HT-29 (cell line): ENCODE measurements at regions not wholly inside any gene's neighbourhood (a gene's known extent, or its start where the extent isn't known, plus 50 kb on each side); places are given as distances from the start of the nearest gene placed in this dataset.
"Not testable (repeated sequence)": the region's sequence is repeated elsewhere in the genome, so short reads cannot be mapped to it uniquely, and the experiment has no call there.

Experiments used
- DNase-seq: peaks from one replicate; pipeline ENCODE4 v3.0.0-alpha.2; 2015; ENCODE audit warnings: low spot score

- peak; percentile 51 for DNase-seq
These were observed 244.2 kb upstream of the OR4E1 start for GRCh38 chr14:21917699-21918436.

GRCh38 chr14:21915826-21916225 is 242.2 kb upstream of the OR4E1 start:
- no peak for DNase-seq

- peak; percentile 64 for DNase-seq
These were observed 240.1 kb upstream of the OR4E1 start for GRCh38 chr14:21913759-21914158.

GRCh38 chr14:21912367-21912766 is 238.7 kb upstream of the OR4E1 start:
- no peak for DNase-seq

GRCh38 chr14:21911877-21912276 is 238.3 kb upstream of the OR4E1 start:
- no peak for DNase-seq

- no peak for DNase-seq
These were observed 236.6 kb upstream of the OR4E1 start for GRCh38 chr14:21910260-21910659.

- DNase-seq, result no peak
These were observed 229.1 kb upstream of the OR4E1 start for GRCh38 chr14:21902561-21903181.

- not testable (repeated sequence) for DNase-seq
These were observed 221.2 kb upstream of the OR4E1 start for GRCh38 chr14:21894898-21895194.

GRCh38 chr14:21894003-21894897 is 220.6 kb upstream of the OR4E1 start:
- DNase-seq, result no peak

- no peak for DNase-seq
These were observed 218.3 kb upstream of the OR4E1 start for GRCh38 chr14:21891921-21892320.

- no peak for DNase-seq
These were observed 211.4 kb upstream of the OR4E1 start for GRCh38 chr14:21884995-21885394.

GRCh38 chr14:21882226-21882625 is 208.6 kb upstream of the OR4E1 start:
- DNase-seq, result no peak

- DNase-seq, result no peak
These were observed 207.3 kb upstream of the OR4E1 start for GRCh38 chr14:21880918-21881317.

GRCh38 chr14:21875791-21876190 is 202.2 kb upstream of the OR4E1 start:
- no peak for DNase-seq

GRCh38 chr14:21874946-21875345 is 201.3 kb upstream of the OR4E1 start:
- DNase-seq, result no peak

- no peak for DNase-seq
These were observed 200.5 kb upstream of the OR4E1 start for GRCh38 chr14:21874167-21874566.

GRCh38 chr14:21868442-21869046 is 194.9 kb upstream of the OR4E1 start:
- DNase-seq, result peak; percentile 69

GRCh38 chr14:21867541-21867940 is 193.9 kb upstream of the OR4E1 start:
- no peak for DNase-seq

- DNase-seq, result no peak
These were observed 192.9 kb upstream of the OR4E1 start for GRCh38 chr14:21866479-21866878.

GRCh38 chr14:21863289-21863688 is 189.7 kb upstream of the OR4E1 start:
- DNase-seq, result no peak

GRCh38 chr14:21861153-21861552 is 187.5 kb upstream of the OR4E1 start:
- DNase-seq, result no peak

- peak; percentile 9 for DNase-seq
These were observed 186.6 kb upstream of the OR4E1 start for GRCh38 chr14:21860172-21860571.
